GM21423 (cell line): ENCODE measurements at regions not wholly inside any gene's neighbourhood (a gene's known extent, or its start where the extent isn't known, plus 50 kb on each side); places are given as distances from the start of the nearest gene placed in this dataset.

Experiments used
- ATAC-seq: cut with Tn5 transposase; IDR thresholded peaks from one replicate; pipeline ENCODE4 v1.9.1; 2021; ENCODE audit warnings: mild to moderate bottlenecking, moderate library complexity; ENCODE audit not compliant: unreplicated experiment

GRCh38 chr9:16153741-16154140 lies 600.9 kb downstream of the CCDC171 start:
- ATAC-seq = no peak

GRCh38 chr9:16154521-16155078 lies 601.8 kb downstream of the CCDC171 start:
- peak; percentile 56 for ATAC-seq

- ATAC-seq = no peak
These were observed 603.0 kb downstream of the CCDC171 start for GRCh38 chr9:16155878-16156277.

GRCh38 chr9:16157216-16157615 lies 604.4 kb downstream of the CCDC171 start:
- ATAC-seq = no peak

- no peak for ATAC-seq
These were observed 604.8 kb downstream of the CCDC171 start for GRCh38 chr9:16157651-16158050.

GRCh38 chr9:16158093-16158492 lies 605.2 kb downstream of the CCDC171 start:
- no peak for ATAC-seq

- ATAC-seq = no peak
These were observed 608.6 kb downstream of the CCDC171 start for GRCh38 chr9:16161483-16161882.

- ATAC-seq = no peak
These were observed 617.3 kb downstream of the CCDC171 start for GRCh38 chr9:16170119-16170518.

- no peak for ATAC-seq
These were observed 619.1 kb downstream of the CCDC171 start for GRCh38 chr9:16171911-16172310.

GRCh38 chr9:16172796-16173195 lies 620.0 kb downstream of the CCDC171 start:
- ATAC-seq = no peak

GRCh38 chr9:16174915-16175314 lies 622.1 kb downstream of the CCDC171 start:
- ATAC-seq = no peak

- ATAC-seq = no peak
These were observed 622.6 kb downstream of the CCDC171 start for GRCh38 chr9:16175461-16175860.

GRCh38 chr9:16178294-16178693 lies 625.5 kb downstream of the CCDC171 start:
- no peak for ATAC-seq

- ATAC-seq = no peak
These were observed 626.7 kb downstream of the CCDC171 start for GRCh38 chr9:16179566-16179965.

- no peak for ATAC-seq
These were observed 627.2 kb downstream of the CCDC171 start for GRCh38 chr9:16180091-16180490.

- ATAC-seq = no peak
These were observed 627.7 kb downstream of the CCDC171 start for GRCh38 chr9:16180546-16180945.

GRCh38 chr9:16181539-16181938 lies 628.7 kb downstream of the CCDC171 start:
- no peak for ATAC-seq

GRCh38 chr9:16182784-16183183 lies 629.9 kb downstream of the CCDC171 start:
- no peak for ATAC-seq

GRCh38 chr9:16184964-16185646 lies 632.3 kb downstream of the CCDC171 start:
- no peak for ATAC-seq

GRCh38 chr9:16191191-16191590 lies 638.3 kb downstream of the CCDC171 start:
- ATAC-seq = no peak

- ATAC-seq = no peak
These were observed 639.0 kb downstream of the CCDC171 start for GRCh38 chr9:16191691-16192402.

GRCh38 chr9:16192403-16193017 lies 639.7 kb downstream of the CCDC171 start:
- ATAC-seq = no peak
